ENCODE measurements at regions not wholly inside any gene's neighbourhood (a gene's known extent, or its start where the extent isn't known, plus 50 kb on each side); places are given as distances from the start of the nearest gene placed in this dataset.

GRCh38 chr10:62919776-62920175, 103.6 kb upstream of the EGR2 start:
- DNase-seq, result no peak

- peak; percentile 13 for DNase-seq
Measured at GRCh38 chr10:62917475-62918238, 101.5 kb upstream of the EGR2 start.

GRCh38 chr10:62916141-62916603, 100.0 kb upstream of the EGR2 start:
- no peak for DNase-seq

- DNase-seq, result no peak
Measured at GRCh38 chr10:62915158-62915557, 99.0 kb upstream of the EGR2 start.

- no peak for DNase-seq
Measured at GRCh38 chr10:62912086-62912485, 95.9 kb upstream of the EGR2 start.

- no peak for DNase-seq
Measured at GRCh38 chr10:62911210-62911963, 95.2 kb upstream of the EGR2 start.

- DNase-seq, result no peak
Measured at GRCh38 chr10:62907470-62908212, 91.5 kb upstream of the EGR2 start.

GRCh38 chr10:62904281-62904875, 88.2 kb upstream of the EGR2 start:
- no peak for DNase-seq

GRCh38 chr10:62903828-62904227, 87.7 kb upstream of the EGR2 start:
- DNase-seq, result no peak

GRCh38 chr10:62900829-62901571, 84.8 kb upstream of the EGR2 start:
- peak; percentile 13 for DNase-seq

- DNase-seq, result no peak
Measured at GRCh38 chr10:62899311-62899710, 83.1 kb upstream of the EGR2 start.

GRCh38 chr10:62895063-62895462, 78.9 kb upstream of the EGR2 start:
- no peak for DNase-seq

- no peak for DNase-seq
Measured at GRCh38 chr10:62894156-62894555, 78.0 kb upstream of the EGR2 start.

GRCh38 chr10:62893036-62893435, 76.9 kb upstream of the EGR2 start:
- no peak for DNase-seq

GRCh38 chr10:62890395-62890794, 74.2 kb upstream of the EGR2 start:
- no peak for DNase-seq

GRCh38 chr10:62887642-62888041, 71.5 kb upstream of the EGR2 start:
- no peak for DNase-seq

GRCh38 chr10:62885684-62886461, 69.7 kb upstream of the EGR2 start:
- DNase-seq, result no peak

- no peak for DNase-seq
Measured at GRCh38 chr10:62880162-62880561, 64.0 kb upstream of the EGR2 start.

GRCh38 chr10:62873866-62874265, 57.7 kb upstream of the EGR2 start:
- no peak for DNase-seq

GRCh38 chr10:62870866-62871265, 54.7 kb upstream of the EGR2 start:
- DNase-seq, result peak; percentile 73

GRCh38 chr10:62869958-62870357, 53.8 kb upstream of the EGR2 start:
- peak; percentile 36 for DNase-seq

GRCh38 chr10:62866941-62867340, 50.8 kb upstream of the EGR2 start:
- no peak for DNase-seq
